ENCODE measurements at regions not wholly inside any gene's neighbourhood (a gene's known extent, or its start where the extent isn't known, plus 50 kb on each side); places are given as distances from the start of the nearest gene placed in this dataset.

- TF ChIP-seq, protein P1, sequence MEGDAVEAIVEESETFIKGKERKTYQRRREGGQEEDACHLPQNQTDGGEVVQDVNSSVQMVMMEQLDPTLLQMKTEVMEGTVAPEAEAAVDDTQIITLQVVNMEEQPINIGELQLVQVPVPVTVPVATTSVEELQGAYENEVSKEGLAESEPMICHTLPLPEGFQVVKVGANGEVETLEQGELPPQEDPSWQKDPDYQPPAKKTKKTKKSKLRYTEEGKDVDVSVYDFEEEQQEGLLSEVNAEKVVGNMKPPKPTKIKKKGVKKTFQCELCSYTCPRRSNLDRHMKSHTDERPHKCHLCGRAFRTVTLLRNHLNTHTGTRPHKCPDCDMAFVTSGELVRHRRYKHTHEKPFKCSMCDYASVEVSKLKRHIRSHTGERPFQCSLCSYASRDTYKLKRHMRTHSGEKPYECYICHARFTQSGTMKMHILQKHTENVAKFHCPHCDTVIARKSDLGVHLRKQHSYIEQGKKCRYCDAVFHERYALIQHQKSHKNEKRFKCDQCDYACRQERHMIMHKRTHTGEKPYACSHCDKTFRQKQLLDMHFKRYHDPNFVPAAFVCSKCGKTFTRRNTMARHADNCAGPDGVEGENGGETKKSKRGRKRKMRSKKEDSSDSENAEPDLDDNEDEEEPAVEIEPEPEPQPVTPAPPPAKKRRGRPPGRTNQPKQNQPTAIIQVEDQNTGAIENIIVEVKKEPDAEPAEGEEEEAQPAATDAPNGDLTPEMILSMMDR (IDR thresholded peaks at IDR 0.05; ENCODE audit: borderline replicate concordance, extremely low read depth, low read length, poor library complexity, severe bottlenecking) = no peak
- no peak for TF ChIP-seq EZH2 (IDR thresholded peaks at IDR 0.05; ENCODE audit: borderline replicate concordance, low read depth, low read length, severe bottlenecking)
Observed at GRCh38 chr2:78293768-78294167, 731.7 kb upstream of the REG3G start.

Measured in DND-41 (cell line).